HG02884 (cell line): ENCODE measurements at regions not wholly inside any gene's neighbourhood (a gene's known extent, or its start where the extent isn't known, plus 50 kb on each side); places are given as distances from the start of the nearest gene placed in this dataset.

Experiments
- ATAC-seq: cut with Tn5 transposase; IDR thresholded peaks from one replicate; pipeline ENCODE4 v1.9.1; 2021; ENCODE audit warnings: mild to moderate bottlenecking, moderate library complexity; ENCODE audit not compliant: unreplicated experiment

GRCh38 chr9:129321286-129322021, 143.4 kb upstream of the IER5L start:
- ATAC-seq = no peak

- no peak for ATAC-seq
Observed at GRCh38 chr9:129320575-129321285, 142.7 kb upstream of the IER5L start.

- no peak for ATAC-seq
Observed at GRCh38 chr9:129319938-129320481, 141.9 kb upstream of the IER5L start.

GRCh38 chr9:129319076-129319937, 141.2 kb upstream of the IER5L start:
- no peak for ATAC-seq

- ATAC-seq = no peak
Observed at GRCh38 chr9:129318121-129319075, 140.3 kb upstream of the IER5L start.

- ATAC-seq = no peak
Observed at GRCh38 chr9:129317179-129318011, 139.3 kb upstream of the IER5L start.

- no peak for ATAC-seq
Observed at GRCh38 chr9:129316281-129317030, 138.4 kb upstream of the IER5L start.

- no peak for ATAC-seq
Observed at GRCh38 chr9:129313331-129313955, 135.4 kb upstream of the IER5L start.

GRCh38 chr9:129312251-129313122, 134.4 kb upstream of the IER5L start:
- ATAC-seq = no peak

GRCh38 chr9:129311643-129312042, 133.6 kb upstream of the IER5L start:
- no peak for ATAC-seq

GRCh38 chr9:129310666-129311350, 132.7 kb upstream of the IER5L start:
- no peak for ATAC-seq

GRCh38 chr9:129309906-129310305, 131.8 kb upstream of the IER5L start:
- ATAC-seq = no peak

- no peak for ATAC-seq
Observed at GRCh38 chr9:129309041-129309430, 131.0 kb upstream of the IER5L start.

- ATAC-seq = no peak
Observed at GRCh38 chr9:129307227-129307970, 129.3 kb upstream of the IER5L start.

- ATAC-seq = no peak
Observed at GRCh38 chr9:129306318-129306973, 128.4 kb upstream of the IER5L start.
